OCI-LY7 (cell line): ENCODE measurements at regions not wholly inside any gene's neighbourhood (a gene's known extent, or its start where the extent isn't known, plus 50 kb on each side); places are given as distances from the start of the nearest gene placed in this dataset.
A peak's percentile ranks its signal among the peaks of the same experiment; 100 is the strongest.

Source experiments
- BruUV-seq: library from RNA; stranded (reverse); fragments of 400-500 nt; replicated peaks from 2 replicates; lab custom pipeline; 2021; lab: Mats Ljungman, UMichigan
- CTCF ChIA-PET: fragments of 300-600 bp; sonication (Branson Sonifier 250); formaldehyde crosslinking; loops from one replicate; lab custom pipeline; 2022; ENCODE audit warnings: antibody characterized with exemption; ENCODE audit not compliant: unreplicated experiment; lab: Charles Lee
- POLR2A ChIA-PET: fragments of 300-600 bp; sonication (Branson Sonifier 250); formaldehyde crosslinking; loops from one replicate; lab custom pipeline; 2022; ENCODE audit warnings: antibody characterized with exemption; lab: Charles Lee
- DNase-seq: peaks from one replicate; pipeline ENCODE4 v3.0.0-alpha.2; 2015; ENCODE audit warnings: low spot score
- H2AFZ ChIP-seq: fragments of 200-600 bp; sonication (generic), shearing (Covaris generic); 2 replicates; pipeline ENCODE4 v1.6.1; 2014; ENCODE audit warnings: mild to moderate bottlenecking, antibody characterized with exemption, low read length, moderate library complexity
- H3K27ac ChIP-seq: fragments of 200-600 bp; sonication (generic); 2 replicates; pipeline ENCODE4 v1.5.1; 2014; ENCODE audit warnings: mixed run types, low read depth, mild to moderate bottlenecking, moderate library complexity, low read length, inconsistent platforms; ENCODE audit not compliant: poor library complexity, severe bottlenecking
- H3K36me3 ChIP-seq: fragments of 200-600 bp; sonication (generic); 2 replicates; pipeline ENCODE4 v1.6.1; 2014; ENCODE audit warnings: mild to moderate bottlenecking, antibody characterized with exemption, low read length, moderate library complexity, mixed read lengths; ENCODE audit not compliant: insufficient read depth
- H3K4me1 ChIP-seq: fragments of 200-600 bp; sonication (generic); 2 replicates; pipeline ENCODE4 v1.5.1; 2014; ENCODE audit warnings: mild to moderate bottlenecking, low read length; ENCODE audit not compliant: insufficient read depth, poor library complexity, severe bottlenecking
- H3K4me2 ChIP-seq: fragments of 200-600 bp; sonication (generic); 2 replicates; pipeline ENCODE4 v1.6.1; 2014; ENCODE audit warnings: mild to moderate bottlenecking, low read length
- H3K4me3 ChIP-seq: fragments of 200-600 bp; sonication (generic); 2 replicates; pipeline ENCODE4 v1.5.1; 2014; ENCODE audit warnings: mild to moderate bottlenecking, low read depth, low read length; ENCODE audit not compliant: poor library complexity, severe bottlenecking
- H3K79me2 ChIP-seq: fragments of 200-600 bp; sonication (generic); 2 replicates; pipeline ENCODE4 v1.6.1; 2016; ENCODE audit warnings: low read depth, mild to moderate bottlenecking, low read length, moderate library complexity, mixed read lengths; ENCODE audit not compliant: insufficient read depth
- H3K9me2 ChIP-seq: fragments of 200-600 bp; sonication (generic); 2 replicates; pipeline ENCODE4 v1.6.1; 2016; ENCODE audit warnings: mild to moderate bottlenecking, low read length, mixed read lengths; ENCODE audit not compliant: insufficient read depth
- H3K9me3 ChIP-seq: fragments of 200-600 bp; sonication (generic); 2 replicates; pipeline ENCODE4 v1.6.1; 2014; ENCODE audit warnings: mild to moderate bottlenecking, mixed run types, low read length, mixed read lengths
- H4K20me1 ChIP-seq: fragments of 200-600 bp; sonication (generic); 2 replicates; pipeline ENCODE4 v1.6.1; 2014; ENCODE audit warnings: mild to moderate bottlenecking, antibody characterized with exemption, low read length, moderate library complexity, mixed read lengths; ENCODE audit not compliant: insufficient read depth
- CTCF ChIP-seq: fragments of 200-600 bp; sonication (generic); conservative IDR thresholded peaks from 2 replicates; pipeline ENCODE4 v1.5.1; 2014; ENCODE audit warnings: mild to moderate bottlenecking, antibody characterized with exemption, low read length, moderate library complexity, mixed read lengths
- EZH2phosphoT487 ChIP-seq: fragments of 200-600 bp; sonication (generic); IDR thresholded peaks from 2 replicates; pipeline ENCODE4 v1.6.1; 2018; ENCODE audit warnings: low read depth, borderline replicate concordance, mild to moderate bottlenecking, mixed run types, antibody characterized with exemption, low read length, moderate library complexity, mixed read lengths
- intact Hi-C: fragments of 100-400 bp; cut with micrococcal nuclease; formaldehyde crosslinking; loops from one replicate; pipeline ENCODE4 v1.10.0; 2022; ENCODE audit not compliant: unreplicated experiment

GRCh38 chr18:27778441-27778840, 398.5 kb downstream of the CDH2 start:
- Histone ChIP-seq H3K79me2 (no peaks in the 10 kb centered on the region), H3K27ac (no peak overlapping the region), H3K9me3 (no peaks in the 10 kb centered on the region), H3K4me2 (no peak overlapping the region), H3K4me3 (no peak overlapping the region), H2AFZ (no peak overlapping the region), H3K4me1 (no peaks in the 10 kb centered on the region), H3K9me2 (no peaks in the 10 kb centered on the region), H4K20me1 (no peaks in the 10 kb centered on the region), H3K36me3 (no peaks in the 10 kb centered on the region)
- no peak for DNase-seq
- intact Hi-C loops = no loop called here
- ChIA-PET CTCF (no interaction called here), POLR2A (interaction anchor here (1.0 kb wide), 1 partner anchor 262 kb away, joined by 3 read pairs; no protein-coding TSS in a partner anchor)
- no TSS peak for BruUV-seq
- TF ChIP-seq EZH2phosphoT487 (no peak), CTCF (0 out of 2 replicates have a peak, but pooled peaks have one; percentile 21)

GRCh38 chr18:27772081-27772480, 404.8 kb downstream of the CDH2 start:
- no peak for DNase-seq
- POLR2A ChIA-PET = no interaction called here
- no peak for TF ChIP-seq EZH2phosphoT487
- no peak for TF ChIP-seq CTCF
- no peaks in the 10 kb centered on the region for H4K20me1 ChIP-seq
- H3K4me1 ChIP-seq = no peaks in the 10 kb centered on the region
- no peaks in the 10 kb centered on the region for H3K79me2 ChIP-seq
- intact Hi-C loops = no loop called here
- H3K27ac ChIP-seq = no peak overlapping the region
- no TSS peak for BruUV-seq
- no peaks in the 10 kb centered on the region for H3K9me2 ChIP-seq
- H3K4me3 ChIP-seq = no peak overlapping the region
- no peak overlapping the region for H2AFZ ChIP-seq
- CTCF ChIA-PET = no interaction called here
- no peak overlapping the region for H3K4me2 ChIP-seq
- H3K9me3 ChIP-seq = no peaks in the 10 kb centered on the region
- H3K36me3 ChIP-seq = no peaks in the 10 kb centered on the region

- no peak for DNase-seq
- Histone ChIP-seq H3K4me2 (no peak overlapping the region), H3K4me3 (no peak overlapping the region), H2AFZ (no peak overlapping the region), H3K79me2 (no peaks in the 10 kb centered on the region), H4K20me1 (no peaks in the 10 kb centered on the region), H3K9me2 (no peaks in the 10 kb centered on the region), H3K4me1 (no peaks in the 10 kb centered on the region), H3K36me3 (no peaks in the 10 kb centered on the region), H3K27ac (no peak overlapping the region), H3K9me3 (no peaks in the 10 kb centered on the region)
- ChIA-PET CTCF (no interaction called here), POLR2A (interaction anchor here (0.5 kb wide), 1 partner anchor 320 kb away, joined by 3 read pairs; no protein-coding TSS in a partner anchor)
- no TSS peak for BruUV-seq
- intact Hi-C loops = no loop called here
- TF ChIP-seq EZH2phosphoT487 = no peak
- TF ChIP-seq CTCF = no peak
These were observed 405.4 kb downstream of the CDH2 start for GRCh38 chr18:27771571-27771970.
